HG03066 (cell line): ENCODE measurements at regions not wholly inside any gene's neighbourhood (a gene's known extent, or its start where the extent isn't known, plus 50 kb on each side); places are given as distances from the start of the nearest gene placed in this dataset.

Experiments
- ATAC-seq: cut with Tn5 transposase; IDR thresholded peaks from one replicate; pipeline ENCODE4 v1.9.1; 2021; ENCODE audit warnings: low read depth; ENCODE audit not compliant: unreplicated experiment

- ATAC-seq: no peak
These were observed 104.1 kb upstream of the PALS2 start for GRCh38 chr7:24469118-24469517.

GRCh38 chr7:24472093-24472492 is 101.2 kb upstream of the PALS2 start:
- ATAC-seq: no peak

- no peak for ATAC-seq
These were observed 97.9 kb upstream of the PALS2 start for GRCh38 chr7:24475166-24475961.

GRCh38 chr7:24476227-24476626 is 97.0 kb upstream of the PALS2 start:
- no peak for ATAC-seq

GRCh38 chr7:24477398-24478136 is 95.7 kb upstream of the PALS2 start:
- no peak for ATAC-seq

- no peak for ATAC-seq
These were observed 95.1 kb upstream of the PALS2 start for GRCh38 chr7:24478137-24478655.

GRCh38 chr7:24480501-24480900 is 92.8 kb upstream of the PALS2 start:
- ATAC-seq: no peak

GRCh38 chr7:24483804-24484203 is 89.4 kb upstream of the PALS2 start:
- ATAC-seq: no peak

- ATAC-seq: no peak
These were observed 80.7 kb upstream of the PALS2 start for GRCh38 chr7:24492576-24492975.

GRCh38 chr7:24494832-24495231 is 78.4 kb upstream of the PALS2 start:
- ATAC-seq: no peak

- no peak for ATAC-seq
These were observed 77.2 kb upstream of the PALS2 start for GRCh38 chr7:24496036-24496435.

- no peak for ATAC-seq
These were observed 74.8 kb upstream of the PALS2 start for GRCh38 chr7:24498439-24498838.

- no peak for ATAC-seq
These were observed 73.4 kb upstream of the PALS2 start for GRCh38 chr7:24499871-24500270.

- ATAC-seq: no peak
These were observed 72.7 kb upstream of the PALS2 start for GRCh38 chr7:24500599-24500998.

GRCh38 chr7:24501009-24501408 is 72.2 kb upstream of the PALS2 start:
- ATAC-seq: no peak

GRCh38 chr7:24501443-24502134 is 71.7 kb upstream of the PALS2 start:
- no peak for ATAC-seq

GRCh38 chr7:24502135-24502488 is 71.1 kb upstream of the PALS2 start:
- no peak for ATAC-seq

- no peak for ATAC-seq
These were observed 69.7 kb upstream of the PALS2 start for GRCh38 chr7:24503506-24503905.

- ATAC-seq: no peak
These were observed 69.2 kb upstream of the PALS2 start for GRCh38 chr7:24504040-24504439.

- no peak for ATAC-seq
These were observed 68.4 kb upstream of the PALS2 start for GRCh38 chr7:24504836-24505235.

GRCh38 chr7:24505968-24506367 is 67.3 kb upstream of the PALS2 start:
- ATAC-seq: no peak
